A673 (cell line): ENCODE measurements at regions not wholly inside any gene's neighbourhood (a gene's known extent, or its start where the extent isn't known, plus 50 kb on each side); places are given as distances from the start of the nearest gene placed in this dataset.

Experiments
- CTCF ChIP-seq: fragments of 300-800, 200-600 bp; sonication (generic); conservative IDR thresholded peaks from 2 replicates; pipeline ENCODE4 v1.5.1; 2017; ENCODE audit warnings: low read depth, mild to moderate bottlenecking, antibody characterized with exemption, low read length, moderate library complexity, mixed read lengths
- EZH2 ChIP-seq: fragments of 200-600 bp; sonication (generic); IDR thresholded peaks from 2 replicates; pipeline ENCODE4 v1.6.1; 2017; ENCODE audit warnings: borderline replicate concordance, low read depth, mild to moderate bottlenecking, mixed read lengths, antibody characterized with exemption, low read length; ENCODE audit not compliant: poor library complexity, severe bottlenecking

- TF ChIP-seq EZH2 (no peak), CTCF (no peak)
These were observed 88.2 kb upstream of the GRIK1 start for GRCh38 chr21:30027986-30028385.
